ENCODE measurements at regions not wholly inside any gene's neighbourhood (a gene's known extent, or its start where the extent isn't known, plus 50 kb on each side); places are given as distances from the start of the nearest gene placed in this dataset.

DNA sequence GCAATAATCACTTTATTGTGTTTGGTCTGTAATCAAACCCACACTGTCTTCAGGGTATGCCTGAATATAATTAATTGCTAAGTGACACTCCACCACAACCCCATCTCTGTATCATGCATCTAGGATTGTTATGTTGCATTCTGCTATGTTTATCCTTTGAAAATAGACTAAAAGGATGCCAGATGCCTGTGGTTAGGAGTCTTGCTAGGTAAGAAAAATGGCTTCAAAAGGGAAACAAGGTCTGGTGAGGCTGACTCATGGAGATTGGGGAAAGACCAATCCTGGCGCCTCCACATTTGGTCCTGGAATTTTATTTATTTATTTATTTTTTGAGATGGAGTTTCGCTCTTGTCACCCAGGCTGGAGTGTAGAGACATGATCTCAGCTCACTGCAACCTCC is 360.5 kb upstream of the SLC7A11 start:
- TF ChIP-seq FOXP2 (optimal IDR thresholded peaks at IDR 0.05; ENCODE audit: borderline replicate concordance, extremely low read depth, extremely low read length, insufficient read depth) (no peak), POLR2AphosphoS5 (IDR thresholded peaks at IDR 0.05; ENCODE audit: low read depth, low read length) (no peak), TAF1 (IDR thresholded peaks at IDR 0.05; ENCODE audit: borderline replicate concordance, insufficient read depth, low read length) (no peak)
- TF ChIP-seq, protein P1, sequence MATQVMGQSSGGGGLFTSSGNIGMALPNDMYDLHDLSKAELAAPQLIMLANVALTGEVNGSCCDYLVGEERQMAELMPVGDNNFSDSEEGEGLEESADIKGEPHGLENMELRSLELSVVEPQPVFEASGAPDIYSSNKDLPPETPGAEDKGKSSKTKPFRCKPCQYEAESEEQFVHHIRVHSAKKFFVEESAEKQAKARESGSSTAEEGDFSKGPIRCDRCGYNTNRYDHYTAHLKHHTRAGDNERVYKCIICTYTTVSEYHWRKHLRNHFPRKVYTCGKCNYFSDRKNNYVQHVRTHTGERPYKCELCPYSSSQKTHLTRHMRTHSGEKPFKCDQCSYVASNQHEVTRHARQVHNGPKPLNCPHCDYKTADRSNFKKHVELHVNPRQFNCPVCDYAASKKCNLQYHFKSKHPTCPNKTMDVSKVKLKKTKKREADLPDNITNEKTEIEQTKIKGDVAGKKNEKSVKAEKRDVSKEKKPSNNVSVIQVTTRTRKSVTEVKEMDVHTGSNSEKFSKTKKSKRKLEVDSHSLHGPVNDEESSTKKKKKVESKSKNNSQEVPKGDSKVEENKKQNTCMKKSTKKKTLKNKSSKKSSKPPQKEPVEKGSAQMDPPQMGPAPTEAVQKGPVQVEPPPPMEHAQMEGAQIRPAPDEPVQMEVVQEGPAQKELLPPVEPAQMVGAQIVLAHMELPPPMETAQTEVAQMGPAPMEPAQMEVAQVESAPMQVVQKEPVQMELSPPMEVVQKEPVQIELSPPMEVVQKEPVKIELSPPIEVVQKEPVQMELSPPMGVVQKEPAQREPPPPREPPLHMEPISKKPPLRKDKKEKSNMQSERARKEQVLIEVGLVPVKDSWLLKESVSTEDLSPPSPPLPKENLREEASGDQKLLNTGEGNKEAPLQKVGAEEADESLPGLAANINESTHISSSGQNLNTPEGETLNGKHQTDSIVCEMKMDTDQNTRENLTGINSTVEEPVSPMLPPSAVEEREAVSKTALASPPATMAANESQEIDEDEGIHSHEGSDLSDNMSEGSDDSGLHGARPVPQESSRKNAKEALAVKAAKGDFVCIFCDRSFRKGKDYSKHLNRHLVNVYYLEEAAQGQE (IDR thresholded peaks at IDR 0.05; ENCODE audit: insufficient read depth in 1 of 2, low read depth in 2 of 2, low read length in 2 of 2): no peak

Data from PFSK-1 (cell line).